GM03348 (cell line): ENCODE measurements at regions not wholly inside any gene's neighbourhood (a gene's known extent, or its start where the extent isn't known, plus 50 kb on each side); places are given as distances from the start of the nearest gene placed in this dataset.
A peak's percentile ranks its signal among the peaks of the same experiment; 100 is the strongest.
"Not testable (repeated sequence)": the region's sequence is repeated elsewhere in the genome, so short reads cannot be mapped to it uniquely, and the experiment has no call there.

ENCODE experiments used
- DNase-seq: peaks from one replicate; pipeline ENCODE4 v3.0.0; 2012; ENCODE audit warnings: low spot score

DNA sequence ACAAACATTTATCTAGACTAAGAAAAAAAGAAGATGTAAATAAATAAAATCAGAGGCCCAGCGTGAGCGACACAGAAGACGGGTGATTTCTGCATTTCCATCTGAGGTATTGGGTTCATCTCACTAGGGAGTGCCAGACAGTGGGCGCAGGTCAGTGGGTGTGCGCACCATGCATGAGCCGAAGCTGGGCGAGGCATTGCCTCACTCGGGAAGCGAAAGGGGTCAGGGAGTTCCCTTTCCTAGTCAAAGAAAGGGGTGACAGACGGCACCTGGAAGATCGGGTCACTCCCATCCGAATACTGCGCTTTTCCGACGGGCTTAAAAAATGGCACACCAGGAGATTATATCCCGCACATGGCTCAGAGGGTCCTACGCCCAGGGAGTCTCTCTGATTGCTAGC, 79.5 kb upstream of the ABCD2 start:
- not testable (repeated sequence) for DNase-seq

DNA sequence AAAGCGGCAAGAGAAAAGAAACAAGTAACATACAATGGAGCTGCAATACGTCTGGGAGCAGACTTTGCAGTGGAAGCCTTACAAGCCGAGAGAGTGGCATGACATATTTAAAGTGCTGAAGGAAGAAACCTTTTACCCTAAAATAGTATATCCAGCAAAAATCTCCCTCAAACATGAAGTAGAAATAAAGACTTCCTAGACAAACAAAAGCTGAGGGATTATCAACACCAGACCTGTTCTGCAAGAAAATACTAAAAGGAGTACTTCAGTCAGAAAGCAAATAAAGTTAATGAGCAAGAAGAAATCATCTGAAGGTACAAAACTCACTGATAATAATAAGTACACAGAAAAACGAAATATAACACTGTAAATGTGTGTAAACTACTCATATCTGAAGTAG, 77.5 kb upstream of the ABCD2 start:
- no peak for DNase-seq

- peak; percentile 23 for DNase-seq
These were observed 72.8 kb upstream of the ABCD2 start for GRCh38 chr12:39692258-39692853.

- DNase-seq, result no peak
These were observed 66.5 kb upstream of the ABCD2 start for GRCh38 chr12:39685854-39686657.

GRCh38 chr12:39682689-39683477, 63.3 kb upstream of the ABCD2 start:
- no peak for DNase-seq

DNA sequence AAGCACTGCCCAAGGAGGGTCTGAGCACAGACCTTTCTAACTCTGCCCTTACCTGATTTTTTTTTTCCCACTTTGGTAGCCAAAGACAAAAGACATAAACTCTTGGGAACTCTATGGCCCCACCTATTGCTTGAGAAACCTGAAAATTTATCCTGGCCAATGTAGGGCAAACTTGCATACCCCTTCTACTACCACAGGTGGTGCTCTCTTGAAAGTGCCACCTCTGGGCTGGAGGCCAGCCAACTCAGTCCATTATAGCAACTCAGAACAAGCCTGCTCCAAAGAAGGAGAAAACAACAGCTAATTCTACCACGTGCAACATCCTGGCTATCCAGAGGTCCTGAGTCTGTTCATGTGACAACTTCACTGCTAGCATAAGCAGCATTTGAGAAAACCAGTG, 55.7 kb upstream of the ABCD2 start:
- no peak for DNase-seq

GRCh38 chr12:39672976-39673375, 53.4 kb upstream of the ABCD2 start:
- no peak for DNase-seq

DNA sequence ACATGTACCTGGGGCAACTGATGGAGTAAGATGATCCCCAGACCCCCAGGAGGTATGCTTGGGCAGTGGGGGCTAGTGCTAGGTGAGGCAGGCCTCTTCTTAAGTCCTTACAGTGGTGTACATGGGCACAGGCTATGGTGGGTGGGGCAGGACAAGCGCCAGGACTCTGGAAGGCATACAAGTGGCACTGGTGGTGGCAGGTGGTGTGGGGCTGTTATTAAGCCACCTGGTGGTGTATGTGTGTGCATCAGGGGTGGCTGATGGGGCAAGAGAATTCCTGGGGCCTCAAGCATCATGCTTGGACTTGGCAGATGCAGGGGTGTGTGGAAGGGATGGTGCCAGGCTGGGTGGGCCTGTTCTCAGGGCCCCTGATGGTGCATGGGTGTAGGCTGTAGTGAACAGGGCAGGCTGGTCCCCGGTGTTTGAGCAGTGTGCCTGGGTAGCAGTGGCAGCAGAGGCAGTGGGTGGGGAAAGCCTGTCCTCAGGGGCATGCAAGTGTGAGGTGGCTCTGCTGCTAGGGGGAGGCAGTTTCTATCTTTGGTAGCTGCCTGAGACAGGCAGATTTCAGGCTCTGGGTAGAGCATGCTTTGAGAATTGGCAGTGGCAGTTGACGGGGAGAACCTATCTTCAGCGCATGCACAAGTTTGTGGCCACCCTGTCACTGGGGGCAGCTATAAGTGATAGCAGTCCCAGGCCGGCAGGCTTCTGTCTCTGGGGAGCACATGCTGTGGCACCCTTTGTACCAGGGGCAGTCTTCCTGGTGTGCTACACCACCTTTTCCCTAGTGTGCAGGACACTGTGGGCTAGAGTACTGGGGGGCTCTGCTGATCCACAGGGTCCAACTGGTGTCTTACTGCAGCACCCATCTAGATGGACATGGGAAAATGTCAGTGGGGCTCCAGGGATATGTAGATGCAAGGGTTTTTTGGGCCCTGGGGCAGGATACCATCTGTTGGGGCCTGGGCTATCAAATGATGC, 52.6 kb upstream of the ABCD2 start:
- DNase-seq, result no peak

- not testable (repeated sequence) for DNase-seq
These were observed 49.9 kb upstream of the ABCD2 start for GRCh38 chr12:39669539-39669938.
